ENCODE measurements at regions not wholly inside any gene's neighbourhood (a gene's known extent, or its start where the extent isn't known, plus 50 kb on each side); places are given as distances from the start of the nearest gene placed in this dataset.
A peak's percentile ranks its signal among the peaks of the same experiment; 100 is the strongest.

DNA sequence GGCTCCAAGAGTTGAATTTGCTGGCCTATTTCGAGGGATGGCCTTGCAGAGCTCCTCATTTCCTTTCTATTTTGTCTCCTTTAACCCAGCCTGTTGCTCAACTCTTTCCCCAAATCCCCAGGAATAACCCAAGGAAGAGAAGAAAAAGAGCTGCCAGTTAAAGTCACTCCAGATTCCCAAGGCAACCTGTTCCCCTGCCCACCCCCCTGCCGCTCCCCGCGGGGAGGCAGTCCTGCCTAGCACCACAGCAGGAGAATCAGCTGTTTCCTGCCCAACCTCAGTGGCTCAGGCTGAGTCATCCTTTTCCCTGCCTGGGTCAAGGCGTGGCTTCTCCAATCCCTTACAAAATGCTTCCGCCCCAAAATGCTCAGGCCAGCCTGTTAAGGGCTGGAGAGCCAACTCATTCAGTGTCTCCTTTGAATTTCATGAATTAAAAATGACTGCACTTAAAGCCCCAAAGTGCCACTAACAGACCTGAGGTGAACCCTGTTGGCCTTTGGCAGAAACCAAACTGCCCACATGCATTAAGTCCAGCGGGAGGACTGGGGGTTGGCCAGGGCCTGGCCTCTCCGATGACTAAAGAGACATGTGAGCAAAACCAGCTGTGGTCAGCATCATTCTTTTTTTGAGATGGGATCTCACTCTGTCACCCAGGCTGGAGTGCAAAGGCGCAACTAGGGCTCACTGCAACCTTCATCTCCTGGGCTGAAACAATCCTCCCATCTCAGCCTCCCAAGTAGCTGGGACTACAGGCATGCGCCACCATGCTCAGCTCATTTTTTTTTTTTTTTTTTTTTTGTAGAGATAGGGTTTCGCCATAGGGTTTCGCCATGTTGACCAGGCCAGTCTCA lies 83.2 kb upstream of the KIF5B start (continued):
- no peak for TF ChIP-seq ARID2 (IDR thresholded peaks at IDR 0.05)
- TF ChIP-seq U2AF1 (optimal IDR thresholded peaks at IDR 0.05; ENCODE audit: low read depth, low read length): no peak
- TF ChIP-seq ZNF143 (CRISPR knock-in tag; IDR thresholded peaks at IDR 0.05): no peak
- TF ChIP-seq RFX1 (IDR thresholded peaks at IDR 0.05): peak; percentile 55
- peak; percentile 20; the same call in 1 of the 2 replicates for TF ChIP-seq CEBPB (tag; IDR thresholded peaks at IDR 0.05)
- peak; percentile 42; the same call in 1 of the 2 replicates for TF ChIP-seq CXXC5 (CRISPR knock-in tag; IDR thresholded peaks at IDR 0.05)
- TF ChIP-seq, protein P1, sequence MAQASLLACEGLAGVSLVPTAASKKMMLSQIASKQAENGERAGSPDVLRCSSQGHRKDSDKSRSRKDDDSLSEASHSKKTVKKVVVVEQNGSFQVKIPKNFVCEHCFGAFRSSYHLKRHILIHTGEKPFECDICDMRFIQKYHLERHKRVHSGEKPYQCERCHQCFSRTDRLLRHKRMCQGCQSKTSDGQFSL (CRISPR knock-in tag; IDR thresholded peaks at IDR 0.05): no peak
- TF ChIP-seq, protein P1 (tag; IDR thresholded peaks at IDR 0.05): peak in 1 of 2 experiments; percentile 32; a peak in 1 of 4 replicates
- 0 out of 2 replicates have a peak, but pooled peaks have one; percentile 17 for TF ChIP-seq ERF (CRISPR knock-in tag; IDR thresholded peaks at IDR 0.05)
- TF ChIP-seq, protein P2, sequence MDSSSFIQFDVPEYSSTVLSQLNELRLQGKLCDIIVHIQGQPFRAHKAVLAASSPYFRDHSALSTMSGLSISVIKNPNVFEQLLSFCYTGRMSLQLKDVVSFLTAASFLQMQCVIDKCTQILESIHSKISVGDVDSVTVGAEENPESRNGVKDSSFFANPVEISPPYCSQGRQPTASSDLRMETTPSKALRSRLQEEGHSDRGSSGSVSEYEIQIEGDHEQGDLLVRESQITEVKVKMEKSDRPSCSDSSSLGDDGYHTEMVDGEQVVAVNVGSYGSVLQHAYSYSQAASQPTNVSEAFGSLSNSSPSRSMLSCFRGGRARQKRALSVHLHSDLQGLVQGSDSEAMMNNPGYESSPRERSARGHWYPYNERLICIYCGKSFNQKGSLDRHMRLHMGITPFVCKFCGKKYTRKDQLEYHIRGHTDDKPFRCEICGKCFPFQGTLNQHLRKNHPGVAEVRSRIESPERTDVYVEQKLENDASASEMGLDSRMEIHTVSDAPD (CRISPR knock-in tag; IDR thresholded peaks at IDR 0.05): no peak
- no peak for TF ChIP-seq ZNF282 (CRISPR knock-in tag; IDR thresholded peaks at IDR 0.05)
- TF ChIP-seq LARP7 (IDR thresholded peaks at IDR 0.05): no peak
- no peak for TF ChIP-seq ZNF41 (CRISPR knock-in tag; conservative IDR thresholded peaks at IDR 0.05)
- TF ChIP-seq MCM5 (IDR thresholded peaks at IDR 0.05; ENCODE audit: low read depth): no peak
- no peak for TF ChIP-seq HMG20A (CRISPR knock-in tag; conservative IDR thresholded peaks at IDR 0.05)
- TF ChIP-seq PHF20 (IDR thresholded peaks at IDR 0.05; ENCODE audit: partially characterized antibody): no peak
- TF ChIP-seq, protein P3, sequence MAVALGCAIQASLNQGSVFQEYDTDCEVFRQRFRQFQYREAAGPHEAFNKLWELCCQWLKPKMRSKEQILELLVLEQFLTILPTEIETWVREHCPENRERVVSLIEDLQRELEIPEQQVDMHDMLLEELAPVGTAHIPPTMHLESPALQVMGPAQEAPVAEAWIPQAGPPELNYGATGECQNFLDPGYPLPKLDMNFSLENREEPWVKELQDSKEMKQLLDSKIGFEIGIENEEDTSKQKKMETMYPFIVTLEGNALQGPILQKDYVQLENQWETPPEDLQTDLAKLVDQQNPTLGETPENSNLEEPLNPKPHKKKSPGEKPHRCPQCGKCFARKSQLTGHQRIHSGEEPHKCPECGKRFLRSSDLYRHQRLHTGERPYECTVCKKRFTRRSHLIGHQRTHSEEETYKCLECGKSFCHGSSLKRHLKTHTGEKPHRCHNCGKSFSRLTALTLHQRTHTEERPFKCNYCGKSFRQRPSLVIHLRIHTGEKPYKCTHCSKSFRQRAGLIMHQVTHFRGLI (CRISPR knock-in tag; IDR thresholded peaks at IDR 0.05): no peak
- TF ChIP-seq SMARCB1 (IDR thresholded peaks at IDR 0.05; ENCODE audit: insufficient read length, low read depth): no peak
- TF ChIP-seq, protein P4, sequence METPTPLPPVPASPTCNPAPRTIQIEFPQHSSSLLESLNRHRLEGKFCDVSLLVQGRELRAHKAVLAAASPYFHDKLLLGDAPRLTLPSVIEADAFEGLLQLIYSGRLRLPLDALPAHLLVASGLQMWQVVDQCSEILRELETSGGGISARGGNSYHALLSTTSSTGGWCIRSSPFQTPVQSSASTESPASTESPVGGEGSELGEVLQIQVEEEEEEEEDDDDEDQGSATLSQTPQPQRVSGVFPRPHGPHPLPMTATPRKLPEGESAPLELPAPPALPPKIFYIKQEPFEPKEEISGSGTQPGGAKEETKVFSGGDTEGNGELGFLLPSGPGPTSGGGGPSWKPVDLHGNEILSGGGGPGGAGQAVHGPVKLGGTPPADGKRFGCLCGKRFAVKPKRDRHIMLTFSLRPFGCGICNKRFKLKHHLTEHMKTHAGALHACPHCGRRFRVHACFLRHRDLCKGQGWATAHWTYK (CRISPR knock-in tag; IDR thresholded peaks at IDR 0.05): 0 out of 2 replicates have a peak, but pooled peaks have one; percentile 51
- TF ChIP-seq MTA3 (IDR thresholded peaks at IDR 0.05; ENCODE audit: borderline replicate concordance): peak; percentile 58; the same call in 1 of the 2 replicates
- TF ChIP-seq SIRT6 (IDR thresholded peaks at IDR 0.05; ENCODE audit: low read depth, low read length): no peak
- TF ChIP-seq, protein P5, sequence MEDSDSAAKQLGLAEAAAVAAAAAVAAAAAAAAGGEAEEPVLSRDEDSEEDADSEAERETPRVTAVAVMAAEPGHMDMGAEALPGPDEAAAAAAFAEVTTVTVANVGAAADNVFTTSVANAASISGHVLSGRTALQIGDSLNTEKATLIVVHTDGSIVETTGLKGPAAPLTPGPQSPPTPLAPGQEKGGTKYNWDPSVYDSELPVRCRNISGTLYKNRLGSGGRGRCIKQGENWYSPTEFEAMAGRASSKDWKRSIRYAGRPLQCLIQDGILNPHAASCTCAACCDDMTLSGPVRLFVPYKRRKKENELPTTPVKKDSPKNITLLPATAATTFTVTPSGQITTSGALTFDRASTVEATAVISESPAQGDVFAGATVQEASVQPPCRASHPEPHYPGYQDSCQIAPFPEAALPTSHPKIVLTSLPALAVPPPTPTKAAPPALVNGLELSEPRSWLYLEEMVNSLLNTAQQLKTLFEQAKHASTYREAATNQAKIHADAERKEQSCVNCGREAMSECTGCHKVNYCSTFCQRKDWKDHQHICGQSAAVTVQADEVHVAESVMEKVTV (CRISPR knock-in tag; IDR thresholded peaks at IDR 0.05): 0 out of 2 replicates have a peak, but pooled peaks have one; percentile 21

Data from K562 (cell line).